HG03175 (cell line): ENCODE measurements at regions not wholly inside any gene's neighbourhood (a gene's known extent, or its start where the extent isn't known, plus 50 kb on each side); places are given as distances from the start of the nearest gene placed in this dataset.

Experiments
- ATAC-seq: cut with Tn5 transposase; IDR thresholded peaks from one replicate; pipeline ENCODE4 v1.9.1; 2021; ENCODE audit warnings: mild to moderate bottlenecking, moderate library complexity; ENCODE audit not compliant: unreplicated experiment

- no peak for ATAC-seq
Observed at GRCh38 chr2:60324536-60324935, 228.9 kb downstream of the BCL11A start.

DNA sequence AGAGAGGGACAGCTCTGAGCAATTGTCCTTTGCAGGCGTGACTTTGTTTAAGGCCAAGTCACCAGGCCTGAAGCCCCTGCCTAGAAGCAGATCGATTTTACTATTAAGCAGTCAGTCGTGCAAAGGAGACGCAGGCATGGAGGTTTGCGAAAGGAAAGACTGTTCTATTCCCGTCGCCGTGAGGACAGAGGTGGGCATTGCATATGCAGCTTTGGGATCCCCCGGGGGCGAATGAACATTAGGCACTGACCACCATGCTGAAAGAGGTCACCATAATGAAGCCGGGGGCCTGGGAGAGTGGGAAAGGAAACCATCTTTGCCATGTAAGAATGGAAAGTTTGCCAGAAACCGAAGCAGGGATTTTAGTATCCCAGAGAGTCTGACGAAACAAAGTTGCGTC is 231.6 kb downstream of the BCL11A start:
- no peak for ATAC-seq

DNA sequence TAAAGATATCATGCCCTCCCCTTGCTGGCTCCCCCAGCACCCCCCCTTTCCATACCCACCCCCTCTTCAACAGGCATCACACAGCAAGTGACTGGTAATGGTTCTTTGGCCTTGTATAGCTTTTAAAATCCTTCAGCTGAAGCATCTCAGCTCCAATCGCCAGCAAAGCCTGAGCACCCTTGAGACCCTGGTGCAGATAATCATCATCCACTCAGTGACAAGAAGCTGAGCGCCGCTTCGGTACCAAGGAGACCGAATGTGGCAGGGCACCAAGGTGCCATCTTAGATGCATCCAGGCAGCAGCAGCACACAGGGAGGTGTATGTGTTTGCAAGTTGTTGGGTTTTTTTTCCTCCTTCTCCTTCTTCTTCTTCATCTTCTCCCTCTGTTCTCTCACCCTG is 232.7 kb downstream of the BCL11A start:
- no peak for ATAC-seq

DNA sequence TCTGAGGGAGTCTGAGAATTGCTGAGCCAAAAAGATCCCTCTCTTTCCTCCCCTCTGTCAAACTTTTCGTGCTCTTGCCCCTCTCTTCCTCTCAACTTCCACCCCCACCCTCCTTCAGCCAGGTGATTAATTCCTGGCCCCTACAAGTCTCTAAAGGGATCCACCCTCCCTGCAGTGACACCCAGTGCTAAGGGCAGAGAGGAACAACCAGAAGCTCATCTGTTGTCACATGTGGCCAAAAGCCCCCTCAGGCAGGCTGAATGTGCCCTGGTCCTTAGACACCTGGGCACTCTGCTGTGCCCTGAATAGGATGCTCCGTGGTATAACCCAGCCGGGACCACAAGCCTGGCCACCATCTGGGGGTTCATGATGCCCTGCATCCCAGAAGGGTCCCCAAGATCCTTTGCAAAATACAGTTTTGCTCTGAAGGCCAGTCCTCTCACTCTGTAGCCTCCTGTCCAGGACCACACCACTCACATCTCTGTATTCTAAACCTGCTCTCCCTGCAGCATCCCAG is 234.4 kb downstream of the BCL11A start:
- ATAC-seq: no peak

GRCh38 chr2:60318544-60318943 is 234.9 kb downstream of the BCL11A start:
- ATAC-seq: no peak

DNA sequence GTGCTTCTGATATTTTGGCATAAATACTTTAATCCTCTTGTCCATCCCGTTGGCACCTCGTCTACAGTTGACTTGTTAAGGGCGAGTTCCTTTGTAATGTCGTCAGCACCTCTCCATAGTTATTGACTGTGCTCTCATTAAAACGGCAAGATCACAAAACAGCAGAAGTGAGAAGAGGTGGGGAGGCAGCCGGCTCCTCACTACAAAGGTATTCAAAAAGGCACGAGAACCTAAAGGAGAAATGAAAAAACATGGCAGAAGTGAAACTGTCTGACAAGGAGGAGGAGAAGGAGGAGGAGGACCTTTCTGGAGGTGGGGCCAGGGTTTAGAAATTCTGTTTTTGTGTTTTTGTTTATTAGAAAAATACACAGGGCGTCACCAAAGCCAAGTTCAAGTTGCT is 235.6 kb downstream of the BCL11A start:
- peak; percentile 76 for ATAC-seq

DNA sequence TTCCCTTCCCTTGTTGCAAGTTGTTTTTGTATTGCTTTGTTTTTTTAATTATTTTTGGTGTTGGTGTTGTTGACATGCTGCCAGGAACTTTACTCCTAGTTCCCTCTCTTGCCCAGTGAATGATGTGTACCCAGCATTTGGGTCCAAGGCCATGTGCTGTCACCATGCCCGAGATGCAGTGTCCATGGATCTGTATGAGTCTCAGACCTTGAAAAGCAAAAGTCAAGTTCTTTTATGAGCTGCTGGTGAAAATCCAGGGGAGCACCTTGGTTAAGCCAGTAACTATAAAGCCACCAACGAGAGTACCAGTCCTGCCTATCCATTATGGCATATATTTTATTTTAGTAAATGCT is 236.4 kb downstream of the BCL11A start:
- no peak for ATAC-seq

DNA sequence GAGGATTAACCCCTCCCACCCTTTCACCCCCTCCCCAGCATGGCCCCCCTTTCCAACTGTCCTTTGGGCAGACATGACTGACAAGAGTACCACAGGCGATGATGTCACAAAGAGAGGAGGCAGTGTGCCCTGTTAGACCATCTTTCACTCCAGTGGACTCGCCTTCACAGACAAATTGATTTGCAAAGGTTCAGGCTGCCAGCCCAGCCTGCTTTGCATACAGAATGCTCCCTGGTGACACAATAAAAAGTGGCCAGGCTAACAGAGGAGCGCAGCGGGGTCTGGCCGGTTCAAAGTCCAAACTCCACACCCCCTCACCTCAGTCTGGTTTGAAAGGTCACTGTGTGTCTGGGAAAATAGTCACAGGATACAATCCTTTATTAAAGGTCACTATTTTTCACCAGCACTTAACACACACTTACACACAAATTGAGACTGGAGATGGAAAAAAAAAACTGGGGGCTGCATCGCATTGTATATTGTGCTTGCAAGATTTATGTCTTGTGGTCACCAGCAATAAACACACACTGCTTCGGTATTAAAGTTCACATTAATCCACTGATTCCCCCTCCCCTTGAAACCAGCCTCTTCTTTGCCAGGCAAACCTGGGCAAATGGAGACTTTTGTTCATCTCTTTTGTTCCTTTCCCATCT is 236.9 kb downstream of the BCL11A start:
- ATAC-seq: no peak

DNA sequence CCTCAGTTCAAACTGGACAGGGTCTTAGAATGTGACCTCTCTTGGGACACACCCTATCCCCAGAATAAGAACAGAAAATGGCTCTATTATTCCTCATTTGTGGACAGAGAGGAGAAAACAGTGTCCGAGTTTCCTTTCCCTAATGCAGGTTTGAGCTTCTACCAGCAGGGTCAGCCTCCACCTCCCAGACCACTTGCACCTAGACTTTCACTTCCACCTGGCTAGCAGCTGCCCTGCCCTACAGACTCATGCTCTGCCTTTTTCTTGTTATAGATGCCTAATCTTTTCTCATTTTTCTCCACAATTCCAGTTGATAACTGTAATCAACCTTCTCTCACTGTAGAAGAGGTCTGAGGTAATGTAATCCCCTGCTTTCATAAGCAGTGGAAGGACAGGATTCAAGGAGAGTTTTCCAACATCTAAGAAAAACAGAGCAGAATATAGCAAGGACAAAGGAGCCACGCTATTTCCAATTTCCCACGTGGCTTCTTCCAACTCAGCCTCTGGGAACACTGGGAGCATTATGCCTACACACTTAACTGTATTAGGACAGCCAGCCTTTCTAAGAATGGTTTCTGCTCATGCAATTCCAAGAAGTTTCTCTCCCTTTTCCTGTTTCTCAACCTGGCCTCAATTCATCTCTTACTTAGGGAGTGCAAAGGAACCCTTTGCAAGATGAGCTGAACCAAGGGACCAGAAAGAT is 239.8 kb downstream of the BCL11A start:
- ATAC-seq: peak; percentile 31

DNA sequence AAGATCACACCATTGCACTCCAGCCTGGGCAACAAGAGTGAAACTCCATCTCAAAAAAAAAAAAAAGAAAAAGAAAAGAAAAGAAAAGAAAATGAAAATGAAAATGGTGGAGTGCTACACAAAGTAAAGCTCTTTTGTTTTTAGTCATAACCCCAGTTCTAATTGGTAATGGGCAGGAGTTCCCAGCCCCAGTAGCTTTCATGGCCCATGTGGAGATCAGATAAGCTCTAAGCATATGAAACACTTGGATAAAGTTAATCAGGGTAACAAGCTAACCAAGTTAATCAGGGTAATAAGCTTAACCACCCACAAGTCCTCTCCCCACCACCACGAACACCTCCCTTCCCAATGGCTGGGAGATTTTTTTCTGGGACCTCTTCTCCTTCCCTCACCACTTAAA is 240.8 kb downstream of the BCL11A start:
- ATAC-seq: peak; percentile 79

GRCh38 chr2:60311524-60311923 is 241.9 kb downstream of the BCL11A start:
- ATAC-seq: no peak

DNA sequence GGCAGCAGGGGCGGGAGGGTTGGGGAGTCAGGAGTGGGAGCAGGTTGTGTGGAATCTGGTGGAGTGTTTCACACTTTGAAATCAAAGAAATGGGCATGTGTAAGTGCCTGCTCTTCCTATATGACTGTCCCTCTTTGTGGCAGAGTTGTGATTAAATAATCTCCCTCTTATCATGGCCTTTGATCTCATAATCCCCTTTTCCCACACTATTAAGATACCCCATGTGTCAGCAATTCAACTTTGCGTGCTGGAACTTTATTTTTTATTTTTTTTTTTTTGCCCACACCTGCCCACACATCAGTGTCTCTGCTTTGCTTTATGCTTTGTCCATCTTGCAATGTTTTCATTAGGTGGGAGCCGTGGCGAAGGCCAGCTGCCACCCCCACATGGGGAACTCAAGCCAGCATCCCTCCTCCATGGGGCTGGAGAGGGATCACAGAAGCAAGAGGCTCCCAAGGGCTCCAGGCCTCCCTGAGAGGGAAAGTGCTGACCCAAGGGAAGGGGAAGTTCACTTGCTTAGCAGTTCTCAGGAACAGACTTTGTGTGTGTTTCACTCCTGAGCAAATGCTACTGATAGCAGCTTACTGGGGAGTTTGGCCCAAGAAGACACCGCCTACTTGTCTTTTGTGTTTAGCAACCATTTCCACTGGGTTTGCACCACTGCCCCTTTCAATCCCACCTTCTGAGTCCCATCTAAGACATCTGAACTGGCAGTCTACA is 243.4 kb downstream of the BCL11A start:
- ATAC-seq: no peak

- no peak for ATAC-seq
Observed at GRCh38 chr2:60309336-60309735, 244.1 kb downstream of the BCL11A start.

DNA sequence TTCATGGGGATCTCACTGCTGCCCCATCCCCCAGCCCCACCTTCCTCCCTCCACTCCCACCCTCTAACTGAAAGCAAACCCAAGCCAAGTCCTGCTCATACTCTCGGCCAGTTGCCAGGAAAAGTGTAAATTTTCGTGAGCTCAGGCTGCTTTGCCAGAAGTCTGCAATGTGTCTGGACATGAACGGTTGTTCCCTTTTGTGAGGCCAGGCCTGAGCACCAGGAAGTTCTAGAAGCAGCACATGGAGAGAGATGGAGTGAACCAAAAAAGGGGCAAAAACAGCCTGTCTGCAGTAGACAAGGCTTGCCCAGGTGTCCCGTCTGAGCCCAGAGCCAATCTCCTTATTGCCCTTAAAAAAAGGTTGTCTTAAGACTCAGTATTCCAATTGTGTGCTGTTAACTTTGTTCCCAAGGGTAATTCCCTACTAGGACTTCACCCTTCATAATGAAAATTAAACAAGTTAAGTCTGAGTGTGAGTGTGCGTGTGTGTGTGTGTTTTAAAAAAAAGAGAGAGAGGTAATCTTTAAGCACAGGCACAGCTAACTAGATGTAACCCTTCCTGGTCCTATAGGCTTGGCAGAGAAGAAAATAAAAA is 247.1 kb downstream of the BCL11A start:
- no peak for ATAC-seq

- ATAC-seq: no peak
Observed at GRCh38 chr2:60303680-60304079, 249.8 kb downstream of the BCL11A start.

GRCh38 chr2:60302377-60303126 is 250.9 kb downstream of the BCL11A start:
- ATAC-seq: no peak

- no peak for ATAC-seq
Observed at GRCh38 chr2:60301726-60302125, 251.7 kb downstream of the BCL11A start.

DNA sequence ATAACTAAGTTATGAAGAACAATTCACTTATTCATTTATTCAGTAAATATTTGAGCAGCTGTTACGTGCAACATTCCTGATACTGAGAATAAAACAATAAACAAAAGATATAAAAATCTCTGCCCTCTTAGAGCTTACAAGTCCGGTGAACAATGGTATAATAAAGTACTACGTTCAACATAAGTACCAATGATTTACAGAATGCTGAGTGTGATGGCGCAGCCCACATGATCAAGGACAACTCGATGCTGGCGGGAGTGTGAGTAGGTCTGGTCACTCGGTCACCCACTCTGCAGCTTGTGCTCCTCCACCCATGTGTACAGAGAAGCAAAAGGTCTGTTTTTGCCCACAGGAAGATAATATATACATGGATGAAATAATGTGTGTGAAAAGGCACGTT is 254.3 kb downstream of the BCL11A start:
- ATAC-seq: no peak

DNA sequence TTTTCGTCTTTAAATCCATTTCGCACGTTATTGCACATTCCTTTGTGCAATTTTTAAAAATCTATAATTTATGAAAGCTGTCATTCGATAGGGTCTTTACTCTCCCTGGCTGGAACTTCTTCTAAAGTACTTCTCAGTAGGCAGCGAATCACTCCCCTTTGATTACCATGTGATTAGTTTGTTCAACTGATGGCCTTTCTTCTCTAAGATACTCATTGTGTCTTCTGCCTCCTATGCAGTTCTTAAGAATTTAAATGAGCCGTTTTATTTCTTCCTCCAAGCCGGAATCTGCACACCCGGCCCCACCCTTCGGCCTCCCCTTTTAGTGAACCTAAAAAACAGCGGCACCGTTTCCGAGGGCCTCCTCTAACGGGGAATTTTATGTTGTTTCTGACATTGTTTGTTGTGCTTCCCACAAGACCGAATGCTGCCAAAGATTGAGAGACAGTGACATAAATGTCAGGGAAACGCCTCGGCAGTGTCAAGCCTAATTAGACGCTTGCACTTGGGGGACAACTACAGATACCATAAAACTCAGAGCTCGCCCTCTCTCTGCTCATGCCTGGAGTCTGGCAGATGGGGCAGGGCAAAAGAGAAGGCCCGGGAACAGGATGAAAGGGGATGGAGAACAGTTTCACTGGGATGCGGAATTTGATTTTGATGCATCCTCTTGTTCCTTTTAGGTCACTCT is 255.3 kb downstream of the BCL11A start:
- no peak for ATAC-seq

DNA sequence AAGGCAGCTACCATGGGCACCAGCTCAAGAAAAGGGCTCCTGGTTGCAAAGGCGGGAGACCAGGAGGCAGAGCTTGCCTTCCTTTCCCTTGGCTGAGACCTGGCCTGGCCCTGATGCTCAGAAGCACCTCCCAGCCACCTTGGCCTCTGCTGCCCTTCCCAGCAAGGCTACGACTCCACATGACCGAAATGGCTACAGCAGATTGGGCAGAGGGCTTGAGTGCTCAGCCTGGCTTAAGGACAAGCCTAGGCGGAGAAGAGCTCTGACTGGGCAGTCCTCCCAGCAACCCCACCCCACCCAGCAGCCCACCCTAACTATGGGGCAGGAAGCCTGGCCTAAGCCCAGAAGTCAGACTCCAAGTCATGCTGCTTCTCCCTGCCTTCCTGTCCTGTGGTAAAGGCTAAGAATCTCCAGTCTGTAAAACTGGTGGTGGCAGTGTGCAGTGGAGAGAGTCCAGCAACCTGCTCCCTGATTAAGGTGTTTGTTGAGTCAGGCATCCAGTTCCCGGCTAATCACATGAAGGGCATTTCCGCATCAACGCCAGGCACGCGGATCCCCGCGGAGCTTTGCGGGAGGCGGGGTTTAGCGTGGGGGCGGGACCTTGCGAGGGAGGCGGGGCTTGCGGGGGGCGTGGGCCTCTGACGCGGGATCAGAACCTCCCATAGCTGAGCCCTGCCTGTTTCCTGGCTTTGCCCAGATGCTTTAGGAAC is 256.0 kb downstream of the BCL11A start:
- ATAC-seq: no peak
